NCI-H146 treated with DMSO at 0.1 percent for 48 hours (cell line): ENCODE measurements at regions not wholly inside any gene's neighbourhood (a gene's known extent, or its start where the extent isn't known, plus 50 kb on each side); places are given as distances from the start of the nearest gene placed in this dataset.
"Not testable (repeated sequence)": the region's sequence is repeated elsewhere in the genome, so short reads cannot be mapped to it uniquely, and the experiment has no call there.

Experiments
- DNase-seq: peaks from one replicate; lab custom pipeline; 2025; ENCODE audit not compliant: unreplicated experiment; lab: John Stamatoyannopoulos, UW

DNA sequence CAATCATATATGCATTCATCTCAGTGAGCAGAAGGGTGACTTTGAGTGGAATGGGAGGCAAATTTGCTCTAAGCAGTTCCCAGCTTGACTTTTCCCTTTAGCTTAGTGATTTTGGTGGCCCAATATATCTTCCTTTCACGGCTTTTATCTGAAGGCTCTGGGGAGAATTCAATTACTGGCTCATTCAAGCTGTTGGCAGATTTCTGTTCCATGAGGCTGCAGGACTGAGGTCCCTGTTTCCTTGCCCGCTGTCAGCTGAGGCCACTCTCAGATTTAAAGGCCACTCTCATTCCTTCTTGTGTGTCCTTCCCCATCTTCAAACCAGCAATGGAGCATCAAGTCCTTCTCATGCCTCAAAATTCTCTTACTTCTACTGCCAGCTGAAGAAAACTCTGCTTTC lies 170.4 kb upstream of the ATP10A start:
- DNase-seq, result no peak

DNA sequence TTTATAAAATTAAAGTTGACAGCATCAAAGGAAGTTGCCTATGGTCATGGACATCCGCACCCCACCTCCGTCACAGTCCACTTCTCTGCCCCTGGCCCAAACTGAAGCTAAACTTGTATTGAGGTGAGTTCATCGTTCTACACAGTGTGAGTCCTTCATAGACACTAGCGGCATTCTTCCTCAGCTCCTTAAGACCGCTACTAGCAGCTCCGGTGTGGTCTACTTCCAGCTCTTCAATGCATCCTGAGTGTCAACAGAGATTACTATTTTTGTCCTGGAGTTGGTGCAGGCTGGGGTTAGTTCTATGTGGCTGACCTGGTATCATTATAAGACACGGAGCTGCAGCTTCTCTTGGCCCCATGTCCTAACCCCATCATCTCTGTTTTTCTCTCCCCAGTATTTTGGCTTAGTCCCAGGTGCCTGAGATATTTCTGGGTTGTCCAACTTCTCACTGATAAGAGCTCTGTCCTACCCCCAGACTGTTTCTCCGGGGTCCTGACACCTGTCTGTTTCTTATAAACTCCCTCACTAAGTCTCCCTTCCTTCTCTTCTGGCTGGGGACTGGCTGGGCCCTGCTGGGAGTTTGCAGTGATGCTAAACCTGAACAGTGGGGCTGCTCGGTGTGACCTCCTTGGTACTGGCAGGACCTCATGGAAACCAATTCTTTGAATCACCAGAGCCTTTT lies 169.2 kb upstream of the ATP10A start:
- DNase-seq, result no peak

DNA sequence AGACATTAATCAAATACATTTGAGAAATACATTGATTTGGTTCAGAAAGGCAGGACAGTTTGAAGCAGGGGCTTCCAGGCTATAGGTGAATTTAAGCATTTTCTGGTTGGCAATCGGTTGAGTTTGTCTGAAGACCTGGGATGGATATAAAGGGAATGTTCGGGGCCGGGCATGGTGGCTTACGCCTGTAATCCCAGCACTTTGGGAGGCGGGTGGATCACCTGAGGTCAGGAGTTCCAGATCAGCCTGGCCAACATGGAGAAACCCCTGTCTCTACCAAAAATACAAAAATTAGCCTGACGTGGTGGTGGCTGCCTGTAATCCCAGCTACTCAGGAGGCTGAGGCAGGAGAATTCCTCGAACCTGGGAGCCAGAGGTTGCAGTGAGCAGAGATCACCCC lies 166.5 kb upstream of the ATP10A start:
- not testable (repeated sequence) for DNase-seq

DNA sequence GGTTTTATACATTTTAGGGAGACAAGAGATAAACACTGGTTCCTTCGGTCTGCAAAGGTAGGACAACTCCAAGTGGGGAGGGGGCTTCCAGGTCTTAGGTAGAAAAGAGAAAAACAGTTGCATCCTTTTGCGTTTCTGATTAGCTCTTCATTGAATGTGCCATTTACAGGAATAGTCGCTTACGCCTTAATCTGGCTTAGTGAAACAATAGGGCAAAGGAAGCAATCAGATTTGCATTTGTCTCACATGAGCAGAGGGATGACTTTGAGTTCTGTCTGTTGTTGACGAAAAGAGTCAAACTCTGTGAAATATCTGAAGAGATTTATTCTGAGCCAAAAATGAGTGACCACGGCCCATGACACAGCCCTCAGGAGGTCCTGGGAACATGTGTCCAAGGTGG lies 166.0 kb upstream of the ATP10A start:
- no peak for DNase-seq

DNA sequence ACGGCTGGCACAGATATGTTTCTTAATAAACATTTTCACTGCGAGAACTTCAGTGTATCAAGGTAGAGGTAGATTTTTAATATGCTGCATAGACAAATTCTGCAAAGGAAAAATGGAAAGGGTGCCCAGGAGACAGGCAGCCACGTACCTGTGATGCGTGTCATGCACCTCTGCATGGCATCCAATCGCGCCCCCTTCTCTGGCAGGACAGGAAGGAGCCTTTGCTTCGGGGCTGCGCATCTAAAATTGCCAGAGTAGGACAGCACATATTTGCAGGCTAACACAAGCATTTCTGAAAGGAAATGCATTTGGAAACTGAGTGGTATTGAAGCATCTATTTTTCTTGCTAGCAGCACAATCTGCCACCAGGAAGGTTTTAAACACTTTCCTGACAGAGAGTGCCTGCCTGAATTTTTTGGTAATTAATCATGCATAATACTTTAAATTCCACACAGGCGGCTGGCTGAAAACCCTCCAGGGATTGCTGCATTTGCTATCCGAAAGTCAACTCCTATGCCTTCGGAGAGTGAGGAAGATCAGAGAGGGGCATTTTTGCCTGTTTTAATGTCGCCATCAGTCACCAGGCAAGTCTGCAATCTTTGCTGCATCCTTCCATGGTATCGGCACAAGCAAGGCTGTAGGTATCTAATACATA lies 165.1 kb upstream of the ATP10A start:
- DNase-seq, result no peak

DNA sequence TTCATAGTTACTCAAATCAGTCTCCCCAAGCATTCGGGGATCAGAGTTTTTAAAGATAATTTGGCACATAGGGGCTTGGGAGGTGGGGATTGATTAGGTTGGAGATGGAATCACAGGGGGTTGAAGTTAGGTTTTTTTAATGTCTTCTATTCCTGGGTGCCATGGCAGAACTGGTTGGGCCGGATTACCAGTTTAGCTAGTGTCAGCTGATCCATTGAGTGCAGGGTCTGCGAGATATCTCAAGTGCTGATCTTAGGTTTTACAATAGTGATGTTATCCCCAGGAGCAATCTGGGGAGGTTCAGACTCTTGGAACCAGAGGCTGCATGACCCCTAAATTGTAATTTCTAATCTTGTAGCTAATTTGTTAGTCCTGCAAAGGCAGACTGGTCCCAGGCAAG lies 163.5 kb upstream of the ATP10A start:
- DNase-seq, result not testable (repeated sequence)

DNA sequence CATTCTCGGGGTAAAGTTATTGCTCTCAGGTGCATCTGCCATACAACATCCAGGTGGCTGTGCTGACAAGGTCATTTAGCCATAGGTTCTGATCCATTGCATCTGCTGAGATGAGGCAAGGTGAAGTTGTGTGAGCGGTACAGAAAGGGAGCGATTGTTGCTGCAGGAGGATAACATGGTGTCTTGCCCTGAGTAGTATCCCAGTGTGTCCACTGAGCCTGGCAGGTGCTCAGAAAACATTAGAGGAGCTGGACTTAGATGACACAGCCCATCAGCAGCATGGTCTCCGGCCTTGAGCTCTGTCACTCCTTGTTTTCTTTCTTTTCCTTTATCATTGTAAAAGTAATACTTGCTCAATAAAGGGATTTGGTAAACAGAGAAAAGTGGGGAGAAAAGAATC lies 161.1 kb upstream of the ATP10A start:
- no peak for DNase-seq

DNA sequence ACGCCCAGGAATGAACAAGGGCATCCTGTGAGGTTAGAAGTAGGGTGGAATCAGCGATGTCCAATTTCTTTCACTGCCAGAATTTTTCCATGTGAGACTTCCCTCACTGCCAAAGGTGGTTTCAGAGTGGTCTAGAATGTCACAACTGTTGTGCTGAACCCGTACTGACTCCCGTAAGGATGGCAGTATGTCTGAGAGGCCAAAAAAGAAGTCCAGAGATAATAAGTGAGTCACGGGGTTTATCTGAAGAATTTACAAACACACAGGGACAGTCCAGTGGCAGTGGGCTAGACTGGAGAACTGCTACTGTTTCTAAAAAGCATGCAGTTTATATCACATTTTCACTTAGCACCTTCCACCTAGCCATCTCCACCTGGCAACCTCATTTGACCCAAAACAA lies 160.6 kb upstream of the ATP10A start:
- DNase-seq, result no peak

DNA sequence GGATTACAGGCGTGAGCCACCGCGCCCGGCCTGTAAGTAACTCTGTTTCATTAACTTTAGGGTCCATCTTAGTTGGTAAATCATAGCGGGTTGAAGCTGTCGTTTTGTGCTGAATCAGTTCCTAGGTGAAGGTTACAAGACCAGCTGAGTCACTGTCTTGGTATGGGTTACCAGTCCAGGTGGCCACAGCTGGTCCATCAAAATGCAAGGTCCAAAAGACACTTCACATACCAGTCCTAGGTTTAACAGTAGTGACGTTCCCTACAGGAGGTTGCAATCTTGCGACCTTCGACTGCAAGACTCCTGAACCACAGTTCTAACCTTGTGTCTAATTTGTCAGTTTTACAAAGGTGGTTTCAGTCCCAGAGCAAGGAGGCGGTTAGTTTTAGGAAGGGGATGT lies 160.1 kb upstream of the ATP10A start:
- DNase-seq, result no peak

DNA sequence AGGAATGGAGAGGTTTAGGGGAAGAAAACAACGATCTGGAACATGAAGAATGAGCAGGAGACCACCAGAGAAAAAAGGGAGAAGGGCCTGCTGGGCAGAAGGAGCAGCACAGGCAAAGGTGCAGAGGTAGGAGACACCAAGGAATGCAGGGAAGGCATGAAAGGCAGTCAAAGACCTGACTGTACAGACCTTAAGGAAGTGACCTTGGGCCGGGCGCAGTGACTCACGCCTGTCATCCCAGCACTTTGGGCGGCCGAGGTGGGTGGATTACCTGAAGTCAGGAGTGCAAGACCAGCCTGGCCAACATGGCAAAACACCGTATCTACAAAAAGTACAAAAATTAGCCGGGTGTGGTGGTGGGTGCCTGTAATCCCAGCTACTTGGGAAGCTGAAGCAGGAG lies 157.7 kb upstream of the ATP10A start:
- no peak for DNase-seq

DNA sequence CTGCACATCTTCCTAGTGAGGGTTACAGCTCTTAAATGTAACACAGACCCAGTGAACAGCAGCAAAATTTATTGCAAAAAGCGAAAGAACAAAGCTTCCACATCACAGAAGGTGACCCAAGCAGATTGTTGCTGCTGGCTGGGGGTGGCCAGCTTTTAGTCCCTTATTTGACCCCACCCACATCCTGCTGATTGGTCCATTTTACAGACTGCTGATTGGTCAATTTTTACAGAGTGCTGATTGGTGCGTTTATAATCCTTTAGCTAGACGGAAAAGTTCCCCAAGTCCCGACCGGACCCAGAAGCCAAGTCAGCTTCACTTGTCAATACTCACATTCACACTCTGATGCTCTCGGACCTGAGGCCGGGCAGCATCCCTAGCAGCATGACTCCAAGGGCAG lies 154.5 kb upstream of the ATP10A start:
- DNase-seq, result no peak

DNA sequence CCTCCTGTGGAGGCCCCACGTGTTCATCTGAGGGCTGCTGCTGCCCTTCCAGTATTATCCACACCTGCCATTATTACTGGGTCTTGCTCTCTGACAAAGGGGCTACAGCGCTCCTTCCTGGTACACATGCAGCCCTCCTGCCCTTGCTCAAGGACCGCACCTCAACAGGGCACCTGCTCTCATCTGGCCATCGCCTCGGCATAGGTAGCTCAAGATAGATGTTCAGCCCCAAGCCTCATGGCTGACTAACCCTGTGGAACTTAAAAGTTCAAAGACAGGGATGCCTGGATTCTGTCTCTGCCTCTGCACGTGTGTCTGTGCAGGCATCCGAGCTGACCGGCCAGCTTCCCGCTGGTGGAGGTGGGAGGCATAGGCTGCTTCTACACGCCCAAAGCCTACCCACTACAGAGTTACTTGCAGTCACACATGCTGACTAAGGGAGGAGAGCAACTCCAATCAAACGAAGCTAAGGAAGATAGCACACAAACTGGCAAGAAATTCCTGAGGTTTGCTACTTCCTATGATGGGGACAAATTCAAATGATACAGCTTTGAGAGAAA lies 152.5 kb upstream of the ATP10A start:
- no peak for DNase-seq

DNA sequence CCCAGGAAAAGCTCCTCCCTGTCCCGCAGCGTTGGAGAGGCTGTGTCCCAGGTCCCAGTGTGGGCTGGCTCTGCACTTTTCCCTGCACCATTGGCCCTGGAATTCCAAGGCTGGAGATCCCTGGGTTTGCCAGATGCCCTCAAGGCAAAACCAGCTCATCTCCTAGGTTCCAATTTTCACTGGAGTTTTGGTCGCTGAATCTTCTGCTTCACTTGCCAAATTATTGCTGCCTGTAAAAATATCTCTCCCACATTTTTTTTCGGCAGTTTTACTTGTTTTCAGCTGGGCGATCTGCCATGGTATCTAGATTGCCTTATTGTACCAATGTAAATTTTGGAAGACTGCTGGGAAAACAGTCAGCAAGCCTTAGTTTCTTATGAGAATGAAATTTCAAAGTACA lies 150.9 kb upstream of the ATP10A start:
- DNase-seq, result no peak

DNA sequence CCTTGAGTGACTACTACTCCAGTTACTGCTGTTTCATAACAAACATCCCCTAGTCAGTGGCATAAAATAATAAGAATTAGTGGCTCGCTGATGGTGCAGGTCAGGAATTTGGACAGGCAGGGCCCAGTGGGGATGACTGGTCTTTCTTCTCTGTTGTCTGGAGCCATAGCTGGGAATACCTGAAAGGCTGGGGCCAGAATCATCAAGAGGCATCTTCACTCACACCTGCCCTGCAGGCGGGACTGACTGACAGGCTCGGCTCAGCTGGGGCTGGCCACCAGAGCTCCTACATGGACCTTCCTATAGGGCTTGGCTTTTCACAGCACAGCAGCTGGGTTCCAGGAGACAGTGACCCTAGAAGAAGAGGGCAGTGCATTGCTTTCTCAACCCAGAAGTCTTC lies 148.8 kb upstream of the ATP10A start:
- no peak for DNase-seq

DNA sequence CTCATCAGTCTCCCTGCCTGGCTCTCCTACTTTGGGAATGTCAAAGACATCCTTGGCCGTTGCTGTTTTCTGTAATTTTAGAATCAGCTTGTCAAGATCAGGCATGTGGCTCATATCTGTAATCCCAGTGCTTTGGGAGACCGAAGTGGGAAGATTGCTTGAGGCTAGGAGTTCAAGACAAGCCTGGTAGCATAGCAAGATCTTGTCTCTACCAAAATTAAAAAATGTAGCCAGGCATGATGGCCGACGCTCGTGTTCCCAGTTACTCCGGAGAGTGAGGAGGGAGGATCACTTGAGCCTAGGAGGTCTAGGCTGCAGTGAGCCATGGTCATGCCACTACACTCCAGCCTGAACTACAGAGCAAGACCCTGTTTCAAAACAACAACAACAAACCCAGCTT lies 144.0 kb upstream of the ATP10A start:
- DNase-seq, result no peak

DNA sequence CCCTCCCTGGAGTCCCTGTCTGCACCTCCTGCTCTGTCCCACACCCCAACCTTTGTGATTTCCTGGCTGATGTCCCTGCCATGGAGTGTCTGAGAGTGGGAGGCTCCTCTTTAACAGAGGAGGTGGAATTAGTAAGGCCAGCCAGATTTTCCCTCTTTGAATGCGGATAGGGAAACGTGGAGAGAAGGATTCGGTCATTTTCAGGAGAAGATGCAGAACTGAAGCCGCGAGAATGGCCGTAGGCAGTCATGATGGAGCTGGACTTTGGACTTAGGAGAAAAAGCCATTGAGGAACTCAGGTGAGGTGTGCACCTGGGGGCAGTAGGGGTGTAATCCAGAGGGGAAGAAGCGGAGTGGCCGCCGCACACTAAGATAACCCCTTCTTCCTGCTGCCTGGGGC lies 138.1 kb upstream of the ATP10A start:
- no peak for DNase-seq

DNA sequence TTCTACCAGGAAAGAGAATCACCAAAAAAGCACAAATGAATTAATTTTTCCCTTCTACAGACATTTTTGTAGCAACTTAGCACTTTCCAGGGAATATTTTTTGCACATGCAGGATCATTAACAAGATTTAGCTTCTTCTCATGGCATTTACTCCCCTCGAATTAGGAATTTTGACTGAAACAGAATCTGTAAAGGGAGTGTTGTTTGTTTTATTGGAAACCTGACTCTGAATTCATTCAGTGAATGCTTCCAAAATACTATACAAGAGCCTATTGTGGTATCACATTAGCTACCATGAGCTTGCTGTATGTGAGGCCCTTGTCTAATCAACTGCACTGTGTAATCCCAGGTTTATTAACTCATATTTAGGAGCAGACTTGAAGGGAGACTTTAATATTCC lies 130.4 kb upstream of the ATP10A start:
- DNase-seq, result no peak

DNA sequence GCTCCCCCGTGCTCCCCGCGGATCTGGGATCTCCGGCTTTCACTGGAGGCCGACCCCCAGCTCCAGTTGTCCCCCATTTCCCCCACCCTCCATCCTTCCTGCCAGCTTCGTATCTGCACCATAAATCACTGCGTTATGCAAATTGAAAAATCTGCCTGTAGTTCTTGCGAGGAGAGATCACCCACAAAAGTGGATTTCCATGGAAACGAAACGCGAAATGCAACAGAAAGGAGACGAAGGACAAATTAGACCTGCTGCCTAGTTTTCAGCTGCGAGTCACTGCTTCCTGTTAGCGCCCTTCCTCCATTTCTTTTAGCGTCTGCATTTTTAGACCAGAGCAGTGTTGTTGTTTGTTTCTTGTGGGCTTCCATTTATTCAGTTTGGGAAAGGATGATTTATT lies 127.1 kb upstream of the ATP10A start:
- no peak for DNase-seq

DNA sequence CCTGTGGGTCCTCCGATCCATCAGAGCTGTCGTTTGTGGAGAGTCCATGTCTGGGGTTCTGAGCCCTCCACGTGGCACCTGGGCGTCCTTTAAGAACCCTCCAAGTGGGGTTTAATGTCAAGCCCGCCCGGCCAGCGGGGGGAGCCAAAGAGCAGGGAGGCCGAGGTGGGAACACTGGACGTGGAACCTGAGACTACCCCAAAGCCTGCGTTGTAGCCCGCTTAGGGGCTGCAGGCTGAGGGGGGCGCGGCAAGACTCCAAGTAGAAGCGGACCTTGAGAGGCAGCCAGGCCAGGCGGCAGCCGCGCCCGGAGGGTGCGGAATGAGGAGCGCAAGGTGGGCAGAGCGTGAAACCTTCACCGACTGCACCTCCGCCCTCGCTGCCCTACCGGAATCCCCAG lies 126.2 kb upstream of the ATP10A start:
- no peak for DNase-seq

DNA sequence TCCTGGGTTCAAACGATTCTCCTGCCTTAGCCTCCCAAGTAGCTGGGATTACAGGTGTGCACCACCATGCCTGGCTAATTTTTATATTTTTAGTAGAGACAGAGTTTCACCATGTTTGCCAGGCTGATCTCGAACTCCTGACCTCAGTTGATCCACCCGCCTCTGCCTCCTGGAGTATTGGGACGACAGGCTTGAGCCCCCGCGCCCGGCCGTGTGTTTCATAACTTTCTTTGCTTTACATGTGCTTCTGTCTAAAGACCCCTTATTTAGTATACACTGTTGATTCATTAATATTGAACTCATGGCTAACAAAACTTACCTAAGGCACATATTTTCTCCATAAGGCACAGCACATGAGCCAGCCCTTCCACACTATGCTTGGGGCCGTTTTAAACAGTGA lies 125.6 kb upstream of the ATP10A start:
- not testable (repeated sequence) for DNase-seq

DNA sequence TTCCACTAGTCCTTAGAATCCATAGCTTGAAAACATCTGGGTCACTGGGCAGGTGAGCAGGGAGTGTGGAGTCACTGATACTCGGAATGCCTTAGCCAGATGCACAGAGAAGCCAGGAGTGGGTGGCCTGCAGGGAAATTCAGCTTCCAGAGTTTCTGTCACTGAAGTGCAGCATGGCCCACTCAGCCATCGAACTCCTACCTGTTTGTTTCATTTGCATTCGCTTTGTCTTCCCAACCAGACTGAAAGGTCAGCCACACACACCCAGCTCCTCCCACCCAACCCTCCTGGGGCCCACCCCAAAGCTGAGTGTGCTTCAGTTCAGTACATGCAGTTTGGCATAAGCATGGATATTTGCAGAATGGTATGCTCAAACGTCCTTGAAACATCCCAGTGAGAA lies 124.5 kb upstream of the ATP10A start:
- DNase-seq, result no peak

DNA sequence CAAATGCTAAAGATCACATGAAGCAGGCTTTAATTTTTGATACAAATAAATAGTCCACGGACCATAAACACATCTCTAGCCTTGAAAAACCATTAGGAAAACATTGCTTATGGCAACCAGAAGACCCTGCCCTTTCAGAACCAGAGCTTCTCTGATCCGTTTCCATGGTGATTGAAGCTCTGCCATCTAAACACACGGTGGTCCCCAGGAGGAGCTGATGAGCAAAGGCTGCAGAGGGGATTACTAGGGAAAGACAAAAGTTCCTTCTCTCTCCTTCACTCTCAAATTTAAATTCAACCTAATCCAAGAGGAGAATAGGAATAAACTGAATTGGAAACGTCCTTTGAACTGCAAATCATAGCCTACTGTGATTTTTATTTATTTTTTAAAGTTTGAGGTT lies 122.0 kb upstream of the ATP10A start:
- DNase-seq, result no peak

DNA sequence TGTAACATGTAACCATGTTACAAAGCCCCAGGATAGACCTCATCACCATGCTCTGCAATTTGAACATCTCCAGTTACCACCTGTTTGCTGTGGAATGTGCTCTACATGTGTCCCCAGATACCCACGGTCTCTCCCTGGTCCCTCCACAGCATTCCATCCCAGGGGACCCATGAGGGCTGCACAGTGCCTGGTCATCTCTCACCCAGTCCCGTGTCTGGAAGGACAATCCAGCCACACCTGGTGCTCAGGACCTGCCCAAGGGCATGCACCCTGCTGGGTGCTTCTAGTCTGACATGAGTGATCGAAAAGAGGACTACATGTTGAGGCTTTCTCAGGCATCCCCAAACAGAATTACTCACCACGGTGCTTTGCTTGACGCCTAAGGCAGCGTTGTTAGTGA lies 119.6 kb upstream of the ATP10A start:
- DNase-seq, result no peak
